ENCODE measurements at regions not wholly inside any gene's neighbourhood (a gene's known extent, or its start where the extent isn't known, plus 50 kb on each side); places are given as distances from the start of the nearest gene placed in this dataset.

DNA sequence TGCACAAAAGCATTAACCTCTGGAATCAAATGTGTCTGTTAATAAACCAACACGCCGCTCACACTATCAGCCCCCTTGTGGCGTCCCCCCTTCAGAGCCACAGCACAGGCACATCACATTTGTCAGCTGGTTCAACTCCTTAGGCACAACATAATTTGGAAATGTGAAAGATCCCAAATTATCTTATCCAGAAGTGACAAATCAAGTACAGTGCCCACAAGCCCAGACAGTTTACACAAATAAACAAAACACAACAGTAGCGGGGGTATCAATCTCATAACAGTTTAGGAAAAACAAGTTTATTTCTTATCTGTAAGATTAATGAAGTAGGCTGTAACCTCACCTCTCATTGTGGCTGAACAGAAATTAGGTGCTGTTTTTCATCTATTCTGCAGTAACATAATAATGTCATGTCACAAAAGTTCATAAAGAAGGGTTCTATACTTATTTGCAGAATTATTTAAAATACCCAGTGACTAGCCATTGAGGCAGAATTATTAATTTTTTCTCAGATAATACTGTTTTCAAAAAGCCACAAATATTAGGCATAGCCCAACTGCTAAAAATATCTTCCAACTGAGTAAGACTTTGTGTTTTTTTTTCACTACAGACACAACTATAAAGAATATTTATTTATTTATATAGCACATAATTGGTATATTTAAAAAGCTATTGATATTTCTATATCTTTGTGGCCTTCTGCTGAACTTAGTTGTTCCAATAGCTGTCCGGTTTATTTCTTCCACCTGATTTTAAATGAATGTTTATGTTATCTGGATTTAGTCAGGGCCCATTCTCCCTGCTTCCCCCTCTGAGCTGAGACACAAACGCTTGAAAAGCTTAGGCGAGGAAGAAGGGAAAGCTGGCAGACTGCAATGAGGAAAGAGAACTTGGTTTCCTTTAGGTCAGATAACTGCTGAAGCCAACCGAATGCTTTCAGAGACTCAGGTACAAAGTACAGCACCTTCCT, 214.7 kb downstream of the QDPR start:
- DNase-seq (ENCODE audit: low spot score) = no peak

DNA sequence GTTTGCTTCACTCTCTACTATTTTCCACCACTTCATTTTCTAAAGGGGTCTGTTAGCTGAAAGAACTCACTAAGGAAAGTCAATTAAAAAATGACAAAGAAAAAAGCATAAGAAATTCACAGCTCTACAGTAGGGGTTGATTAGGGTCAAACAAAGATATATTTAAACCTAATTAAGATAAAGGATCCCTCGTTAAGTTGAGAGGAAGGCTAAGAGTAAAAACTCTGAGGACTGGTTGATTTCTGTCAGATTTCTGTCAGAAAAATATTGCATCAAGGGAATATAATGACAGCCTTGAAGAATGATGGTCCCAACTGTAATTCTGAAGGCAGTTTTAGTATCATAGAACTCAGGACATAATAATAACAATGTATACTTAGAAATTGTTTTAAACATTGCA, 218.0 kb downstream of the QDPR start:
- DNase-seq (ENCODE audit: low spot score) = no peak

DNA sequence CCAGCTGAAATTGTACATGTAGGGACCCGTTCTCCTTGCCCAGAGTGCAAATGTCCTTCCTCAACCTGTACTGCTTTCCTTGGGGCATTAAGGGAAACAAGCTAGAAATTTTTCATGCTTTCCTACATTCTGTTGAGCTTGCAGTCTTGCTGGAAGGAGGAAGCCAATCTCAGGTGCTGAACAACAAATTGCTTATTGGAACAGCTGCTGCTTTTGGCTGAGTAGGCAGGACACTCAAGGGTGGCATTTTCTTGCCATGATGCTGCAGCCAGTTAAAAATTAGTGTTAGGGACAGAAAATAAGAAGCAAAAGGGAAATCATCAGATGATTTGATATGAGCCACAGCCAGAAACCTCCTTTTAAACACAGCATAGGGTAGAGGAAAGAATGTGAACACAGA, 223.7 kb downstream of the QDPR start:
- no peak for DNase-seq (ENCODE audit: low spot score)

DNA sequence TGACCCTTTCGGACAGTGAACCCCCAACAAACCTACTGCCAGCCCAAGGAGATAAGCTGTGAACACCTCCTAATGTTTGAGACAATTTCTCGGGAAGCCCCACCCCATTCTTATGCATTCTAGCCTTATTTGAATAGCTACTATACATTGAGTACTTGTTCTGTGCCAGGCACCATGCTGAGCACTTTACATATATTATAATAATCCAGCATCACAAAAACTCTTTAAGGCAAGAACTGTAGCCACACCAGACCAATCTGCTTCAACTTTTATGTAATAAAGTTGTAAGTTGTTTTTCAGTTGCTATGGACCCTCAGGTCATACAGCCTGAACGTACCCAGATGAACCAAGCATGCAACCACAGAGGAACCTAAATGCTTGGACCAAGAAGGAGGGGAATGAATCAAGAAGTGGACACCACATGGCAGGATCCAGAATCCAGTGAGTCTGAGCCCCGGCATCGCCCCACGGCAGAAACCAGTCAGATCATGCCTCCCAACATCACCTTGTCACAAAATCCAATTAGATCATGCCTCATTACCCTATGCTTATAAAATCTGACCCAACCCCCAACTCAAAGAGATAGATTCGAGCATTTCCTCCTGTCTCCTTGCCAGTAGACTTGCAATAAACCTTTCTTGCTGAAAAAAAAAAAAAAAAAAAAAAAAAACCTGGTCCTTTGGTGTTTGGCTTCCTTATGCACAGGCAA, 225.0 kb downstream of the QDPR start:
- no peak for DNase-seq (ENCODE audit: low spot score)

DNA sequence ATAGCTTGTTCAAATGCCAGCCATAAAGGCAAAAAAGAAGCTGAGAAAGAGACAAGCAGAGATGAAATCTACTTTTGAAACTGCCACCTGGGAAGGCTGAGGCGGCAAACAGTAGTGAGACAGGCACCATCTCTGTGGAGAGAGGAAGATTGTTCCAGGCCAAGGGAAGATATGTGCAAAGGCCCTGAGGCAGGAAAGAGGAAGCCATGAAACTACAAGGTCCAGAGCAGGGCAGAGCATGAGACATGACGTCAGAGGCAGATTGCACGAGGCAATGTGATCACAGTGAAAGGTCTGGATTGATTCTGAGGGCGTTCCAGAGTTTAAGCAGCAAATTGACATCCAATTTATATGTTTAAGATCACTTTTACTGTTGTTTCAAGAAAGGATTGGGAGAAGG, 226.1 kb downstream of the QDPR start:
- no peak for DNase-seq (ENCODE audit: low spot score)

DNA sequence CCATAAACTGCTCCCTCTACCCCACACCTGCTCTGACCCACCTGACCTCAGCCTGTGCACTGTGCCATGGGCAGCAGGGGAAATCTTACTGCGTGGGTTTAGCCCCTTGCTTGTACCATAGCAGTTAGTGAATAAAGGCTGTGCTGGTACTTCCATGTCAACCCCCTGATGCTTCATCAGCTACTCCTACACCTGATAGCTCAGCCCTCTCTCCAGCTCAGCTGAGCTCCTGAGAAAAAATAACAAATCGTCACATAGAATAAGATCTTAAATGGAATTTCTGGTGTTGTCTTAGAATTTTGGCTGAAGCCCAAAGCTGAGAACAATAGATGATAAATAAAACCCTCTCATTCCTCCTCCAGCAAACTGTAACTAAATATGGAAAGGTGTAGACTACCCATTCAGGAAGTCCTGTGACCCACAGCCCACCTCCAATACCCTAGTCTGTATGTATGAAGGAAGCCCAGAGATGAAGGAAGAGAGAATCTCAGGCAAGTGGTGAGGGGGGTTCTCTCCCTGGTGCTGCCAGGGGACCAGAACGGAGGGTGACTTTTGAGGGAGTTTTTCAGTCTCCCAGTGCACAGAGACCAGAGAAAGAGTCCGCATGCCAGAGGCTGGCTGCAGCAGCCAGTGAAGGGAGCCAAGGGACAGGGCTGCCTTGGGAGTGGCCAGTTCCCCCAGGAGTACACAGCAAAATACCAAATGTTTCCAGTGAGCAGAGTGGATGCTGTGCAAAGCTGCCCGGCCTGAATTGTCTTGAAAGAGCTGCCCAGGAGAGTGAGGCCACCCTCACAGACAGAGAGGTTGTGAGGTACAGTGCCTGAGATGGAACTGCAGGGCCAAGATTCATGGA, 227.3 kb downstream of the QDPR start:
- DNase-seq (ENCODE audit: low spot score) = no peak

DNA sequence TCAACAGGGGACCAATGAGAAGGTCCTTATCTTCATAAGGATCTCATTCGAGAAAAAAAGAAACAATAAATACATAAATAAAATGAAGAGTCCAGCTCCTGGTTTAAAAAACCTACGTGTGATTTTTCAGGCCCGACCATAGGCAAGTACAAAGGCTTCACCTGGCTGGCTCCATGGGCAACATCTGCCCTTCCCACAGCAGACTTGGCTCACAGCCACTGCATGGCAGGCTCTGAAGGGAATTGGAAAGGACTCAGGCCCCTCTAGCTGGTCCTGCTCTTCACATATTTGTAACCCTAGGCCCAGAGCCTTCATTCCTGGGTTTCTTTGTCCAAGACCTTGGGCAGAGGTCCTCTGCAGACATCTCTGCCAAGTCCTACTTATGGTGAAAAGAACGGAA, 228.1 kb downstream of the QDPR start:
- no peak for DNase-seq (ENCODE audit: low spot score)

DNA sequence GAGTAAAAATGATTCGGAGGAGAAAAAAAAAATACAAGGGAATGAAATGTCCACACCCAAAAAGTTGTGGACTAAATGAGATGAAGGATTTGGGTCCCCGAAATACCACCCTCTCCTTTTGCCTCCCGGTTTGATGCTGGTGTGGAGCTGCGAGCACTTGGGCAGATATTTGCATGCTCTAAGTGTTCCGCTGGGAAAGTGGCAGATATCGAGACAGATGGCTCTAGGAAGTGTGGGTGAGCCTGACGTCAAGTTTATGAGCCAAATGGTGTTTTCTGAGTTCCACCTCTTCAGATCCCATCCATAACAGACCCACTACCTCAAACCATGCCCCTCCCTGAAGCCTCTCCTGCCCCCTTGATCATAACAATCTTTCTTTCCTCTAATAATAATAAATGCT, 228.6 kb downstream of the QDPR start:
- DNase-seq (ENCODE audit: low spot score) = no peak

DNA sequence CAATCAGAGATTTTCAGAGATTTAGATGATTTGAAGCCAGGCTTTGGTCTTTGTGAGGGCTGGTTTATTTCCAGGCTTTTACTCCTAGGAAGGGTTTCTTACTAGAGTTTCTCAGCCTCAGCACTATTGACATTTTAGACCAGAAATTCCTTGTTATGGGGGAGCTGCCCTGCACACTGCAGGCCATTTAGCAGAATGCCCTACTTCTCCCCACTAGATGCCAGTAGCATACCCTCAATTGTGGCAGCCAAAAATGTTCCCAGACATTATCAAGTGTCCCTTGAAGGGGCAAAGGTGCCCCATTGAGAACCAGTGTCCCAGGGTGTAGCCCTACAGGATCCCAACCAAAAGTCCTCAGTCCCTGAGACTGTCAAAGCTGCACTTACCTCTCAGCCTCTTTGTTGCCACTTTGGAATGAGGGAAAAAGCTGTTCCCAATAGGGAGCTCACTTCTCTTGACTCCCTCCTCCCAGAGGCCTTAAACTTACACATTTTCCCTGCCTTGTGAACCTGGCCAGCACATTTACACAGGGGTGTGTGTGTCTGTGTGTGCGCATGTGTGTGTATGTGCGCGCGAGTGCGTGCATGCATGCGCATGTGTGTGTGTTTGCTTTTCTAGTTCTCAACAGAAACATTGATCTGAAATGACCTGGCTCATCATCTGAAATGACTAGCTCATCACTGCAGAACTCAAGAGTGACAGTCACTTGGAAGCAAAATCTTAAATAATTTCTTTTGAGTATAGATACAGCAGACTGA, 231.4 kb downstream of the QDPR start:
- no peak for DNase-seq (ENCODE audit: low spot score)

DNA sequence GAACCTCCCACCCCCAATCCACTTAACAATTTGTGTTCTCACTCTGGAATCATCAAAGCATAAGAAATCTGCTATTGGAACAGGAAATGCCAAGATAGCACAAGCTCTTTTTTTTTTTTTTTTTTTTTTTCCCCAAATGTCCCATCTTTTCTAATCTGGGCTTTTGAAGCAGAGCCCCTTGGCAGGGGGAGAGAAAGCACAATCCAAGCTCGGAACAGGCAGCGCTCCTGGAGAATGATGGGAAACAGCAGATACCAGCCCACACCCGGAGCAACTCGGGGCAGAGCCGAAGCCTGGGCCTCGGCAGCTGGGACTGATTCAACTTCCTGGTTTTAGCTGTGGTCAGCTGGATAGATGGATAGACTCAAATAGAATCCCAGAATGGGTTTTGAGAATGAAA, 235.1 kb downstream of the QDPR start:
- DNase-seq (ENCODE audit: low spot score) = no peak

DNA sequence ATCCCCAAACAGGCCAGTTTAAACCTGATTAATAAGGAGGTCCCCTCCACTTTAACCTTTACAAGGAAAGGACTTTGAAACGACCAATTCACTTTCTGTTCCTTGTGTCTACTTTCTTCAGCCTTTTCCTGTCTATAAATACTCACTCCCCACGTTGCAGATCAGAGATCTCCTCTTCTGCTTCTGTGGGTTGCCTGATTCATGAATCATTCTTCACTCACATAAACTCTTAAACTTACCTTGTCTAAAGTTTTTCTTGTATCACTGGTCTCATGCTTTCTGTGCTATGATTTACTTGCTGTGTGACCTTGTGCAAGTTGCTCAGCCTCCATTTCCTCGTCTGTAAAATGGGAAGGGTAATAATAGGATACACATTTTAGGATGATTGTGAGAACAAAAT, 236.1 kb downstream of the QDPR start:
- DNase-seq (ENCODE audit: low spot score) = no peak

DNA sequence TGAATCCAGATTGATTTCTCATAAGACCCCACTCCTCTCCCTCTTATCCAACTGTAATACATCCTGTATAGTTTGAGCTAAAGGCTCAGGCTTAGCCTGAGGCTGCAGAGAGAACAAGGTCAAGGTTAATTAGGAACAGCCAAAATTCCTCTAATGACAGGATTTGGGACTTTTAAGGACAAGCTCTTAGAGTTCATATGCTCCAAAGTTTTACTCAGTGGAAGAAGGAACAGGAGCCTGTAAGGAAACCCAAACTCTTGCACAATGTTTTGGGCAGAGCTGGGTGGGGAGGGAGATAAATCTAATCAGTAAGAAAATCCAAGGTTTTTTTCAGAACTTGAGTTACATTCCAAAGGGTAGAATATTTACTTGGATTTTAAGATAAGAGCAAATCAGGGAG, 238.8 kb downstream of the QDPR start:
- no peak for DNase-seq (ENCODE audit: low spot score)

DNA sequence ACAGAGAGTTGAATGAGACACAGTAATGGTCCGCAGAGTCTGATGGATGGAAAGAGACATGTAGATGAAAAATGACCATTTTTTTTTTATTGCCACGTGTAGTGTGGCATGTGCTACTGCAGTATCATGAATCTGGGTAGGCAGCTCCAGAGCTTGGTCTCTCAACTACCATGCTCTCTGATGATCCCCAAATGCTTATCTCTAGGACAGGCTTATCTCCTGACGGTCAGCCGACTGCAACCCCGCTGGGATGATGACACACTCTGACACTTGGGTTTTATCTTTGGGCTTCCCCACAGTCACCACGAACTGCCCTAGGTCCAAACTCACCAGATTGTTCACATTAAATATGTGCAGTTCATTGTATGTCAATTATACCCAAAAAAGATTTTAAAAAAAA, 239.7 kb downstream of the QDPR start:
- no peak for DNase-seq (ENCODE audit: low spot score)

DNA sequence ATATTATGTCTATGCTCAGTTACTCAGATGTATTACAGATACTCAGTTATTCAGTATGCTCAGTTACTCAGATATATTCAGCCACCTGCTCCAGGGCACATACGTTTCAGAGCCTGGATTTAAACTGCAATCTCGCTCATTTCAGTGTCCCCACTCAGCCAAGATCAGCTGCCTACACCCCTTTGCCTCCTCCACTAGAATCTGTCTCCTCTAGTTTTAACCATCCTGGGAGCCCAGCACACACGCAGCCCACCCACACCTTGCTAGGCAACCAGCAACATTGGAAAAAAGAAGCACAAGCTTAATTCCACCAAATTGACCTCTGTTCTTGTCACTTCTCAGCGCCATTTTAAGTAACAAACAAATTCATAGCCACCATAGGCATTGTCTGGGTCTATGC, 246.2 kb downstream of the QDPR start:
- no peak for DNase-seq (ENCODE audit: low spot score)

DNA sequence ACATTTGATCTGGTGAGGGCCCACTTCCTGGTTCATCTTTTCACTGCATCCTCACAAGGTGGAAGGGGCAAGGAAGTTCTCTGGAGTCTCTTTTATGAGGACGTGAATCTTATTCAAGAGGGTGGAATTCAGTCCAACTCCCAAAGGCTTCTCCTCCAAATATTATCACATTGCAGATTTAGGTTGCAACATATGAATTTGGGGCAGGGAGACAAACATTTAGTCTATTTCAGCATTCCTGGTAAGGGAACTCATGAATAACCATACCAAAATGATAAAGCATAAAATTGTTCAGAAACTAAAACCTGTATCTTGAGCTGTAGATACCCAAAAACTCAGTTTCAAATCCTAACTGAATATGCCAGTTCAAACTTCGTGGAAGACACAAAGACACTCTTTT, 246.8 kb downstream of the QDPR start:
- DNase-seq (ENCODE audit: low spot score) = no peak

DNA sequence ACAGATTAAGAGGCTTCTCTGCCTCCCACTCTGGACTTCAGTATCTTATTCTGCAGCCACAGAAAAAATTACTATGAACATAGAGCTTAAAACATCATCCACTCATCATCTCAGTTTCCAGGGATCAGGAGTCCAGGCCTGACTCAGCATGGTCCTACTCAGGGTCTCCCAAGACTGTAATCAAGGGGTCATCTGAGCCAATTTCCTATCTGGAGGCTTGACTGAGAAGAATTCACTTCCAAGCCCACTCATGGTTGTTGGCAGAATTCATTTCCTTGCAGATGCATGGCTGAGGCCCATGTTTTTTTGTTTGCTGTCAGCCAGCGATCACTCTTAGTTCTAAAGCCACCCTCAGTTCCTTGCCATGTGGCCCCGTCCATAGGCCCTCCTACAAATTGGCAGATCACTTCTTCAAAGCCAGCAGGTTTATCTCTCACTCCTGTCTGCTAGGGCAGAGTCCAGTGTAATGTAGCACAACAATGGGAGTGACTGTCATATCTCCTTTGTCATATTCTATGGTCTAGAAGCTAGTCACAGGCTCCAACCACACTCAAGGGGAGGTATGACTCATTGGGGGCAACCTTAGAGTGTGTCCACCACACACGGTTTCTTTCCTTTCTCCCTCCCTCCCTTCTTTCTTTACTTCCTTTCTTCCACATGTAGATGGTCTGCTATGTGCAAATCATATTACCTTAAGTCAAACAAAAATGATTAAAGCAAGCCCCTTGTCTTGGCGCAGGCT, 251.6 kb downstream of the QDPR start:
- DNase-seq (ENCODE audit: low spot score) = no peak

DNA sequence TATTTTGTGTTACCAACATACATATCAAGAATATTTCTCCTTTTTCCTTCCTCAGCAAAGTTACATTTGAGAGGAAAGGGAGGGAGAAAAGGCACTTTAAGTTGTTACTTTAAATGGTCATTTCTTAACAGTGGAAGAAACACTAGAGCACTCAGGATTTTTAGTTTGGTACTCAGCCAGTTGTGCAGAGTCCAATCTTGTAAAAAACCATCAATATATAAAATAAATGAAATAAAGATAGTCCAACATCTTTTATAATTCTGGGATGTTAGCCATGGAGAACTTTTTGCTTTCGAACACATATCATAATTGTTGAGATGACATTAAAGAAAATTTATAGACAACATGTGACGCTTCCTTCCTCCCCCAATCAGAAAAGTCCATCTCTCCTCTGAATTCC, 253.8 kb downstream of the QDPR start:
- no peak for DNase-seq (ENCODE audit: low spot score)

DNA sequence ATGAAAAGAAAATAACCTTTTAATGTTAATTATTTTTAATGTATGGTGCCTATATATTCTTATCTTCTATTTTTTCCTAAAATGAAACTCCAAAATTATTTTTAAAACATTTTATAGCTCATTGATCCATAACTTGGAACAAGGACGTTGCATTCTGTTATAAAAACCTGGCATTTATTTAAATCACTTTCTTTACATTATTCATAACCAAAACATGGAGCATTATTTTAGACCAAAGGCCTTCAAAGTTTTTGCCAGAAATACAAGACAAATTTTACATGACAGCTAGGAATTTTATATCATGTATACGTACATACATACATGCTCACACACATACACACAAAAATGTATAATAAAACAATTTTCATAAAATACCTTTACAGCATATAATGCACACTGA, 259.8 kb downstream of the QDPR start:
- DNase-seq (ENCODE audit: low spot score) = no peak

DNA sequence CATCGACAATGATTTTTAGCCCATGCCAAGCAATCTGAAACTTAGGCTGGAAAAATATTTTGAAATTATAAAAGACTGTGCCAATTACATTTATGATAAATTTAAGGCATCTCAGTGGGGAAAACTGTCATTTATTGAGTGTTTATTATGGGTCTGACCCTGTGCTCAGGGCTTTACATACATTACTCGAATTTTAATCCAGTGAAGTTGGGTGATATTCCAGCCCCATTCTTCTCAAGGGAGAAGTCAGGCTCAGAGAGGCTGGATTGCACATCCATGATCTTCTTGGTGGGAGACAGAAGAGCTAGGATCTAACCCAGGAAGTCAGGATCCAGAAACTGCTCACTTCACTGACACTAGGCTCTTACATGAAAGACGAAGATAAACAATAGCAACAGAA, 260.8 kb downstream of the QDPR start:
- no peak for DNase-seq (ENCODE audit: low spot score)

DNA sequence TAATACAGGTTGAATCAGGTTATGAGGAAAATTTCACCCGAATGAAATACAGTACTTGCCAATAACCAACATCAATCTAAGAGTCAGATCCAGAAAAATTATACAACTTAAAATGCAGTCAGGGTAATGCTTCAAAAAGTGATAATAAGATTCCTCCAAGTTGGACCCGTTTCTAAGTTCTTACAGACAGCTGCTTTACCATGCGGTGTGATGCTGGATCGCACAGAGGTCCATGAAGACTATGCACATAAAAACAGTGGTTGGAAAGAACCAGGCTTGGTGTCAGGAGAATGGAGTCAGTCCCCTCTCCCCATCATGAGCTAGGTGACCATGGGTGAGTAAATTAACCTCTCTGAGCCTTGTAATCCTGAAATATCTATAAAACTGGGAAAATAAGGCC, 261.3 kb downstream of the QDPR start:
- no peak for DNase-seq (ENCODE audit: low spot score)

DNA sequence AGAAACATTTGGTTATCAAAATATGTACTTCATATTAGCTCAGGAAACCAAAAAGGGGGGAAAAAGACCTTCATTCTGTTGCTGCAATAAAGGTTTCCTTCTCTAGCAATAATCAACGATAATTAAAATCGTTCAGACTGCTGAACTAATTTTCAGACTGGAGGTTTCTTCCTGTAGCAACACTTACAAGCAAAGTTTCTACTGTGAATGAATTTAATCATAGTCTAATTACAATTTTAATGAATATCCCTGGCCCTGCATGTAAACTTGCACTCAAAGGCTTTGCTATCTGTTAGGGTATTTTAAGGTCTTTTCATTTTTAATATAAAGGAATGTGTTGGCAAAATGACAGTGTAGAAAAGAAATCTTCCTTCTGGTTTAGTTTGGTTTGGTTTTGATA, 265.2 kb downstream of the QDPR start:
- DNase-seq (ENCODE audit: low spot score) = no peak
